GM12874 (cell line): ENCODE measurements at regions not wholly inside any gene's neighbourhood (a gene's known extent, or its start where the extent isn't known, plus 50 kb on each side); places are given as distances from the start of the nearest gene placed in this dataset.

Experiments used
- CTCF ChIP-seq: IDR thresholded peaks from 2 replicates; pipeline ENCODE4 v1.5.1; 2011; ENCODE audit warnings: low read depth, mild to moderate bottlenecking, control low read depth, low read length, moderate library complexity; ENCODE audit not compliant: insufficient read depth

GRCh38 chr12:58046271-58046670 lies 104.9 kb downstream of the ATP23 start:
- no peak for TF ChIP-seq CTCF

- no peak for TF ChIP-seq CTCF
These were observed 110.0 kb downstream of the ATP23 start for GRCh38 chr12:58051378-58051777.

- TF ChIP-seq CTCF: no peak
These were observed 123.3 kb downstream of the ATP23 start for GRCh38 chr12:58064666-58065065.

GRCh38 chr12:58066296-58066695 lies 124.9 kb downstream of the ATP23 start:
- no peak for TF ChIP-seq CTCF

GRCh38 chr12:58067610-58068387 lies 126.4 kb downstream of the ATP23 start:
- no peak for TF ChIP-seq CTCF

- TF ChIP-seq CTCF: no peak
These were observed 127.3 kb downstream of the ATP23 start for GRCh38 chr12:58068706-58069105.

GRCh38 chr12:58069268-58069963 lies 128.0 kb downstream of the ATP23 start:
- no peak for TF ChIP-seq CTCF
